ENCODE measurements at regions not wholly inside any gene's neighbourhood (a gene's known extent, or its start where the extent isn't known, plus 50 kb on each side); places are given as distances from the start of the nearest gene placed in this dataset.

DNA sequence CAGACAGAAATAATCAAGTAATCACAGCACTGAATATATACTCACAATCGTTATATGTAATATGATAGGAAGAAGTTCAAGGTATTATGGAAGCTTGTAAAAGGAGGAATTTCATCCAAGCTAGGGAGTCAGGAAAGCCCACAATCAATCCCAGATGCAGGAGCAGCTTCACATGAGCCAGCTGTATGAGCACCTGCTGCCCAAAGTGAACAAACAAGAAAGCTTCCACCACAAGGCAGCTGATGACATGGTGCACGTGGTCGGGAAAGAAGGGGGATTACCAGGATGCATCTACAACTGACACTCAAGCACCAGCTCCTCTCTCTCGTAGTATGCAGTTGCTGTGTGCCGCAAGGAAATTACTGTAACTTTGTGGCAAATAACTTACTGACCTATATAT lies 225.2 kb downstream of the XPNPEP1 start:
- no peak overlapping the region for H3K9ac ChIP-seq (ENCODE audit: low read depth, low read length)
- no peaks in the 10 kb centered on the region for H3K79me1 ChIP-seq (ENCODE audit: low read depth in 1 of 2, low read length in 2 of 2)
- H3K18ac ChIP-seq (ENCODE audit: low read depth, low read length) = no peak overlapping the region
- H3K56ac ChIP-seq (ENCODE audit: extremely low read depth, insufficient read depth, low read length) = no peak overlapping the region
- no peak overlapping the region for H2AK5ac ChIP-seq (ENCODE audit: low read depth, low read length)
- no peaks in the 10 kb centered on the region for H3K9me1 ChIP-seq (ENCODE audit: insufficient read depth, low read length)
- ChIA-PET POLR2A (ENCODE audit: unreplicated experiment) (no interaction called here), CTCF (no interaction called here)
- BruUV-seq (replicated peaks) = no TSS peak
- no peak overlapping the region for H2BK5ac ChIP-seq (ENCODE audit: low read depth, low read length, poor library complexity, severe bottlenecking)
- dilution Hi-C loops (cut with HindIII; ENCODE audit: low sequenced_read_pairs, unreplicated experiment) (no loop called here), in situ Hi-C loops (cut with MboI; ENCODE audit: low sequenced_read_pairs) (no loop called here), intact Hi-C loops (cut with micrococcal nuclease) (no loop called here)
- no peak overlapping the region for H2AFZ ChIP-seq (replicated peaks; ENCODE audit: low read length, poor library complexity)
- H3K4me2 ChIP-seq (ENCODE audit: low read depth, low read length) = no peak overlapping the region
- H3K27ac ChIP-seq (ENCODE audit: insufficient read depth, low read length) = no peak overlapping the region
- H4K5ac ChIP-seq (ENCODE audit: low read depth, low read length) = no peak overlapping the region
- no peak for TF ChIP-seq RCOR1 (IDR thresholded peaks at IDR 0.05; ENCODE audit: insufficient replicate concordance, low read length)
- H2BK20ac ChIP-seq (ENCODE audit: low read depth, low read length) = no peak overlapping the region
- H3K23ac ChIP-seq (ENCODE audit: low read depth, low read length) = no peak overlapping the region
- H4K20me1 ChIP-seq (ENCODE audit: insufficient read depth, low read length) = no peaks in the 10 kb centered on the region
- H2BK120ac ChIP-seq (ENCODE audit: low read depth, low read length) = no peak overlapping the region
- no peak overlapping the region for H3K4me3 ChIP-seq (ENCODE audit: insufficient read depth, low read depth, low read length)
- H3K36me3 ChIP-seq (ENCODE audit: control insufficient read depth, insufficient read depth, low read length) = no peaks in the 10 kb centered on the region
- H3K14ac ChIP-seq (replicated peaks; ENCODE audit: low read depth, low read length) = no peak overlapping the region
- no peak overlapping the region for H3K4ac ChIP-seq (ENCODE audit: low read depth, low read length)
- DNase-seq (no peak), ATAC-seq (ENCODE audit: low read depth) (no peak)
- H3K27me3 ChIP-seq (ENCODE audit: control insufficient read depth, insufficient read depth, low read length) = no peaks in the 10 kb centered on the region
- H4K8ac ChIP-seq (ENCODE audit: low read depth in 2 of 2, low read length in 2 of 2) = no peak overlapping the region
- no peak overlapping the region for H2BK15ac ChIP-seq (ENCODE audit: low read depth, low read length)
- H4K91ac ChIP-seq (ENCODE audit: insufficient read depth, low read depth, low read length) = no peak overlapping the region
- no peak overlapping the region for H2AK9ac ChIP-seq (replicated peaks; ENCODE audit: low read depth, low read length, poor library complexity)
- peaks cover 17% of the 10 kb centered on the region for H3K9me3 ChIP-seq (ENCODE audit: control insufficient read depth, insufficient read depth, low read length)
- no peaks in the 10 kb centered on the region for H3K4me1 ChIP-seq (ENCODE audit: control insufficient read depth, insufficient read depth, low read length)
- WGBS, 2 experiments (ENCODE audit: extremely low coverage in 2 of 2, insufficient read length in 1 of 2) = 18% methylated on average over 2 of the region's 5 CpGs; no CpG with 5 or more reads in 1 of the 2 experiments

Measured in IMR-90 (cell line).